Right hindlimb (tissue), 1 donor: ENCODE measurements at regions not wholly inside any gene's neighbourhood (a gene's known extent, or its start where the extent isn't known, plus 50 kb on each side); places are given as distances from the start of the nearest gene placed in this dataset.

Source experiments
- DNase-seq: peaks from one replicate; pipeline ENCODE4 v3.0.0-alpha.2; 2018

DNA sequence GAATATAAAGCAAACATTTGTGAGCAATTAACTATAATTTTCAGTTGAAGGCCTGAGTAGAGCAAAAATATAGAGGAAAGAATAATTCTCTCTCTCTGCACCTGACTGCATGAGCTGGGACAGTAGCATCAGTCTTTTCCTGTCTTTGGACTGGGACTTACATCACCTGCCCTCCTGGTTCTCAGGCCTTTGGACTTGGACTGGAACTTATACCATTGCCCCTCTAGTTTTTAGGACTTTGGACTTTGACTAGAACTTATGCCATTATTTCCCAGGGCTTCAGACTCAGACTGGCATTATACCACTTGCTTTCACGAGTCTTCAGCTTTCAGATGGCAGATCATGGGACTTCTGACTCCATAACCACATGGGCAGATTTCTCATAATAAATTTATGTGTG is 81.0 kb upstream of the SLC25A13 start:
- DNase-seq: no peak

DNA sequence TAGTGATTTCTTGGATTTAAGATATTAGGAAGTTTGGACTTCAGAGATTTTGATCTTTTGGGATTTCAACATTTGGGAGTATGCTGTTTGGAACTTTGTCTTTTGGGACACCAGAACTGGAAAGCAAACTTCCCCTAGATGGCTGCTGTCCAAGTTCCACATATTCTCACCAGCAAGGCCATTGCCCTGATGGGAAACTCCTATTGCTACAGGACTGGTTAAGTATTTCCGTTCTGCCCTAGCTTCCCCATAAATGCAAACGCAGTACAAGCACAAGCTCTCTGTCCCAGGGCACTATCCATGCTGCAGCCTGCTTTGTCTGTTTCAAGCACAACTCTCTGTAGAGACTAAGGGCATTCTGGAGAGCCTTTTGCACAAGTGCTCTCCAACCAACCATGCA is 79.3 kb upstream of the SLC25A13 start:
- no peak for DNase-seq

DNA sequence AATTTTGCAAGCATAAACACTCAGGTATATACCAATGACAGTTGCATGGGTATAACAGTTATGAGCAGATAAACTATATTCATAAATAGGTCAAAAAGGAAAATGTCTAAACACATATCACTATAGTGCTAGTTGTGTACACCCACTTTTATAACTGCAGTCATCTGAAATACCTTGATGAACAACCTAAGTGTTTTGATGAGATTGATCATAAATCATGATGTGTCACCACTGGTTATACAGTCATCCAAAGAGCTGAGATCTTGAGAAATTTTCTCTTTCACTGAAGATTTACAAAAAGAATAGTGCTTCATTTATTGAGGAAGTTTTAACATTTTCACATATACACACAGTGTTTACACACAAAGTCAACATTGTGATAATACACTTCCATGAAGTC is 78.6 kb upstream of the SLC25A13 start:
- DNase-seq: no peak

DNA sequence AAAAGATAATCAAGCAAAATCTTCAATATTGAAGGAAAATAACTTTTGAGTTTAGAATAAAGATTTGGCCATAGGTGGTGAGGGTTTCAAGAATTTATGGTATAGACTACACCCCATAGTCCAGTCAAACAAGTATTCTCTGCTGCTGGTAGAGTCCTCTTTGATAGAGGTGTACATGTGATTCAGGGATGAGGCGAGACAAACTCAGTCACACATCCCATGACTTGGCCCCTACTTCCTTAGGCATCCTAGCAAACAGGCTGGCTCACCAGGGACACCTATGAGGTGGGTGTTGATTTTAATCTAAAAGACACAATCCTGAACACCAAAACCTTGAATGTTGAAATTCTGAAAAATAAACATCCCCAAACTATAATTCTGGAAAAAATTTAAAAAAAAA is 78.1 kb upstream of the SLC25A13 start:
- no peak for DNase-seq

DNA sequence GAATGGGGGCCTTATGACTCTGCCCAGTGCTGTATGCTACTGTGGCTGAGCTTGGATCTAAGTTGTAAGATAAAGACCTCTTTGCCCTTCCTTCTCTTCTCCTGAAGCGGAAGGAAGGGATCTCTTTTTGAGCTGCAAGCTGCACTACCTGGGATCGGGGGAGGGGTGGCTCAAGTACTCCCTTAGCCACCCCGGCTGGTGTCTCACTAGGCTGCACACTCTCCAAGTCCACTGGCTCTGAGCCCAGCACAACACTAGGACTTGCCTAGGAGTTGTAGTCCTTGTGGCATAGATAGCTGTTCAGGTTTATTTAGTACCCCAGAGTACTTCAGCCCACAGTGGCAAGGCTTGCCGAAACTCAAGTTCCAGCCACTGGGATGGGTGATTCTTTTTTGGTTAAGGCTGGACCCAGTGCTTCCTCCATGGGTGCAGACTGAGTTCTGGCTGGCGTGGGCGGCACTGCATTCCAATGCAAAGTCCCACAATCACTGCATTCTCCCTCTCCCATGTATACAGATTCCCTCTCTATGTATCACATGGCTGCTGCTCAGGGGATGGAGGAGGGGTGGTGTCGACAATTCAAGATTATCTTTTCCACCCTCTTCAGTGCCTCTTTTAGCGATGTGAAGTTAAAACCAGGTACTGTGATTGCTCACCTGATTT is 76.2 kb upstream of the SLC25A13 start:
- no peak for DNase-seq

DNA sequence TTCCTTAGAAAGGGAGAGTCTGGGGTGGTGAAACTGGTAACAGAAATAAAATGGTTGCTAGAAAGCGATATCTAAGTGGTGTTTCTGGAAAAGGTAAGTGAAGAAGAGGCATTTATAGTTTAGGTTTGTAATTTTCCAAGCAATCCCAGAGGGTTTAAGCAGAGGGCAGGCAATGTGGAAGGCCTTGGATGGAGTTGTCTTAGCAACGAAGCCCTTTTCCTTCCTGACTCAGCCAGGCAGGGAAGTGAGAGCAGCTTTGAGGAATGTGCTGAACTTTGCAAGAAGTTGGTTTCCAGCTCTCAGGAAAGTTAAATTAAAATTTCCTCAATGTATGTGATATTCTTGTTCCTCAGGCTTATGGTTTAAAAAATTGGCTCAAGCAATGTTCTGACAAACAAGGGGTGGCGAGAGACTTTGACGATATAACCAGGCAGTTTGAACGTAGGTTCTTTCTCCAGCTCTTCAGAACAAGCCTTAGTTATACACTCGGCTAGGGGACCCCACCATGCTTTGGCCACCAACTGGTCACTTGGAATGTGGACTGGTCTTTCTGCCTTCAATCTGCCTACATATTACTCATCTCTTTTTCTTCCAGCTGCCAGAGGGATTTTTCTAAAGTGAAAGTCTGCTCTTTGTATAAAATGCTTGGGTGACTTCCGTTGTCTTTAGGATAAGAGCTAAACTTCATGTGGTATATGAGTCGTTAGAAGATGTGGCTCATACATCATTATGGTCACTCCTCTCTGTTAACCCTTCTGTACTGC is 66.9 kb upstream of the SLC25A13 start:
- peak; percentile 57 for DNase-seq

DNA sequence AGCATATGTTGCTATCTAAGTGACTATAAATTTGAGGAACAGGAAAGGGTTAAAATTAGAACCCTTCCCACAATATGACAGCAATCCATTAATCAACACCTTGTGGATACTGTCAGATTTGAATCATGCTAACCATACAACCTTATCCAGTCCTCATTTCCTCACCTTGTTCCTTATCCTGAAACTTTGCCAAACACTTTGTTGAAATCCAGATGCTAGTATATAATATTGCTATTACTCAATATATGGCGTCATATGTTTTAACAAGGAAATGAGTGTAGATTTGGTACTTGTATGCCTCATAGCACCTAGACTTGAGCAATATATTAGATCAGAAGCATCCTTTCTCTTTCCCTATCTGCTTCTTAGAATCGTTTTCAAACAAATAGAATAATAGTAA is 66.3 kb upstream of the SLC25A13 start:
- DNase-seq: no peak

DNA sequence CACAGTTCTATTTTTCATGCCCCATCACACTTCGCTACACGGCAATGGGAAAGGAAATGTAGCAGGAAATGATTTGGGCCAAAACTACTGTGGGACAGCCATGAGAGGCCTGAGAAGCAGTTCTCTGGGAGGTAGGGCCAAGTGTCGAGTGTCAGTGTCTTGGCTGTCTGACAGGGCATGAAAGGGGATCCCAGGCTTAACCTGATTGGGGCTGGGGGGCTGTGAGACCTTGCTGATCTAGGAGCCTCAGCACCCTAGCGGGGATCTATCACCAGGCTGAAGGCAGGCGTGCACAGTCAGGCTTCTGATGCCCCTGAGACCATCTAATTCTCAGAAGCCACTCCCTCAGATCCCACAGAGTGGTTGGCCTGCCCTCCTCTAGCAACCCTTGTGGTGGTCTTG is 58.2 kb upstream of the SLC25A13 start:
- peak; percentile 20 for DNase-seq

DNA sequence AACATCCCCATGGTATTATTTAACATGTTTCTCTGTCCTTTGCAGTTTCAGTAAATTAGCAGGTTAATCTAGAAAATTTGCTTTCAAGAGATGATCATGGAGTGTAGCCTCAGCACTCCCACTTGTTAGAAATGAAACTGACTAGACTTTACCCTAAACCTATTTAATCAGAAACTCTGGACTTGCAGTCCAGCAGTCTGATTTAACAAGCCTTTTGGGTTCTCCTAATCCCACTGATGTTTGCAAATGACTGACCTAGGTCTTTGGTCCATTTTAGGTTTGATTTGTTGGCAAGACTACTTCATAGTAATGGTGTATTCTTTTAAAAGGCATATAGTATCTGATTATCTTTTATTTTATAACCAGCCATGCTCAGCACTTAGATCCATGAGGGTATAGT is 55.5 kb upstream of the SLC25A13 start:
- DNase-seq: no peak
